K562 (cell line): ENCODE measurements at regions not wholly inside any gene's neighbourhood (a gene's known extent, or its start where the extent isn't known, plus 50 kb on each side); places are given as distances from the start of the nearest gene placed in this dataset.

Source experiments
- ATAC-seq: fragments of 200-7000 bp; cut with Tn5 transposase; 3 replicates; pipeline ENCODE4 v1.9.1; 2020; ENCODE audit warnings: moderate library complexity
- BruUV-seq: library from RNA; stranded (reverse); fragments of 400-500 nt; replicated peaks from 2 replicates; lab custom pipeline; 2021; lab: Mats Ljungman, UMichigan
- CTCF ChIA-PET: fragments of 300-600 bp; formaldehyde crosslinking; extraction: SDS; loops from one replicate; lab custom pipeline; 2021; ENCODE audit warnings: low intra/inter-chr PET ratio; lab: Yijun Ruan, JAX
- POLR2A ChIA-PET: fragments of 300-600, 350-650 bp; sonication (Branson Sonifier 250); formaldehyde crosslinking; extraction: SDS; loops from one replicate; lab custom pipeline; 2021; ENCODE audit warnings: antibody characterized with exemption, inconsistent platforms; lab: Yijun Ruan, JAX
- DNase-seq, 4 experiments: peaks; one replicate each; pipeline versions ENCODE4 v3.0.0 to v3.0.0-alpha.2; 2011 to 2018; ENCODE audit warnings: low spot score in 3 of 4, mixed read lengths in 3 of 4; ENCODE audit errors: extremely low read depth in 1 of 4
- FAIRE-seq: peaks from 2 replicates; lab custom pipeline; 2011; peaks lifted over from hg19 to GRCh38; lab: Jason Lieb, UNC
- H2AFZ ChIP-seq: 2 replicates; pipeline ENCODE4 v1.6.0; 2011; ENCODE audit warnings: low read depth, low read length, control low read depth, inconsistent platforms
- H3K27ac ChIP-seq: fragments of 200-600 bp; 3 replicates; pipeline ENCODE4 v1.8.0; 2011; ENCODE audit warnings: low read depth, mild to moderate bottlenecking, control low read depth, inconsistent platforms, low read length, moderate library complexity, mixed read lengths; ENCODE audit errors: extremely low read depth
- H3K27me3 ChIP-seq, 2 experiments: fragments of 300-600 bp in 1 of 2; 2 replicates in 1 of 2; 3 replicates in 1 of 2; pipeline versions ENCODE4 v1.6.0 to v1.8.0; 2011; ENCODE audit warnings: inconsistent platforms in 2 of 2, low read length in 2 of 2, mild to moderate bottlenecking in 1 of 2, mixed read lengths in 1 of 2, moderate library complexity in 1 of 2; ENCODE audit not compliant: control insufficient read depth in 2 of 2, insufficient read depth in 2 of 2
- H3K36me3 ChIP-seq: fragments of 300-600 bp; 3 replicates; pipeline ENCODE4 v1.8.0; 2011; ENCODE audit warnings: mild to moderate bottlenecking, low read length, inconsistent platforms; ENCODE audit not compliant: control insufficient read depth, insufficient read depth
- H3K4me1 ChIP-seq, 2 experiments: fragments of 200-600 bp in 1 of 2; replicated peaks in 1 of 2; 2 replicates in 1 of 2; 3 replicates in 1 of 2; pipeline versions ENCODE4 v1.5.1 to v1.8.0; 2011; ENCODE audit warnings: inconsistent platforms in 2 of 2, low read length in 2 of 2, mild to moderate bottlenecking in 1 of 2, mixed read lengths in 1 of 2, moderate library complexity in 1 of 2; ENCODE audit not compliant: control insufficient read depth in 2 of 2, insufficient read depth in 2 of 2
- H3K4me2 ChIP-seq: 2 replicates; pipeline ENCODE4 v1.6.1; 2011; ENCODE audit warnings: low read length, control low read depth, inconsistent platforms, mixed read lengths; ENCODE audit not compliant: insufficient read depth
- H3K4me3 ChIP-seq: fragments of 200-600 bp; sonication (generic), shearing (Covaris generic); 2 replicates; pipeline ENCODE4 v1.5.1; 2016; ENCODE audit warnings: control low read depth, inconsistent platforms
- H3K79me2 ChIP-seq: fragments of 200-600 bp; 3 replicates; pipeline ENCODE4 v1.8.0; 2011; ENCODE audit warnings: low read length, inconsistent platforms; ENCODE audit not compliant: control insufficient read depth, insufficient read depth
- H3K9ac ChIP-seq, 2 experiments: 2 replicates each; pipeline versions ENCODE4 v1.6.0 to v1.6.1; 2011; ENCODE audit warnings: low read depth in 2 of 2, low read length in 2 of 2, control low read depth in 1 of 2, inconsistent platforms in 1 of 2, mild to moderate bottlenecking in 1 of 2, mixed read lengths in 1 of 2; ENCODE audit not compliant: insufficient read depth in 1 of 2
- H3K9me1 ChIP-seq: one replicate; pipeline ENCODE4 v1.6.0; 2011; ENCODE audit warnings: inconsistent platforms, mild to moderate bottlenecking, low read length, moderate library complexity; ENCODE audit not compliant: control insufficient read depth, insufficient read depth
- H3K9me3 ChIP-seq: replicated peaks from 2 replicates; pipeline ENCODE4 v1.5.1; 2011; ENCODE audit warnings: low read depth, low read length, inconsistent platforms; ENCODE audit not compliant: control insufficient read depth, insufficient read depth
- H4K20me1 ChIP-seq: replicated peaks from 2 replicates; pipeline ENCODE4 v1.6.1; 2011; ENCODE audit warnings: low read length, inconsistent platforms, mixed read lengths; ENCODE audit not compliant: control insufficient read depth, insufficient read depth
- ATF7 ChIP-seq: fragments of 450-650 bp; IDR thresholded peaks from 2 replicates; pipeline ENCODE4 v1.7.1; 2014; ENCODE audit warnings: mild to moderate bottlenecking, moderate library complexity
- FOXJ2 ChIP-seq: fragments of 200-800 bp; sonication (Bioruptor generic); IDR thresholded peaks from 2 replicates; pipeline ENCODE4 v1.6.1; 2016; ENCODE audit warnings: missing genetic modification characterization, missing compliant biosample characterization
- NFXL1 ChIP-seq: fragments of 450-650 bp; formaldehyde crosslinking; IDR thresholded peaks from 2 replicates; pipeline ENCODE4 v1.4.0; 2021; ENCODE audit warnings: mild to moderate bottlenecking
- STAG1 ChIP-seq: sonication (generic); formaldehyde crosslinking; IDR thresholded peaks from 2 replicates; pipeline ENCODE4 v1.5.0; 2020; ENCODE audit warnings: missing genetic modification reagents, borderline replicate concordance
- TBL1XR1 ChIP-seq, 2 experiments: IDR thresholded peaks; 2 replicates each; pipeline ENCODE4 v1.6.1; 2012; ENCODE audit warnings: improper control_type of control experiment in 2 of 2, low read length in 2 of 2, mild to moderate bottlenecking in 1 of 2
- TCFL5 ChIP-seq: fragments of 250-450 bp; sonication (Bioruptor Pico); conservative IDR thresholded peaks from 2 replicates; pipeline ENCODE4 v1.6.1; 2021; ENCODE audit warnings: mild to moderate bottlenecking, moderate library complexity, matching md5 sums
- TEAD1 ChIP-seq, 2 experiments: fragments of 450-650 bp in 1 of 2; sonication (generic) in 1 of 2; formaldehyde crosslinking; IDR thresholded peaks; 2 replicates each; pipeline versions ENCODE4 v1.4.0 to v1.8.0; 2020 to 2022; ENCODE audit warnings: mild to moderate bottlenecking in 2 of 2, missing genetic modification reagents in 1 of 2
- TSC22D4 ChIP-seq: fragments of 450-650 bp; IDR thresholded peaks from 2 replicates; pipeline ENCODE4 v1.6.1; 2016; ENCODE audit warnings: missing genetic modification characterization, missing biosample characterization, control low read depth
- ZNF175 ChIP-seq: fragments of 200-800 bp; sonication (Bioruptor generic); IDR thresholded peaks from 2 replicates; pipeline ENCODE4 v1.6.1; 2016; ENCODE audit warnings: low read depth, mild to moderate bottlenecking, missing genetic modification characterization, missing compliant biosample characterization
- ZNF57 ChIP-seq: fragments of 450-650 bp; formaldehyde crosslinking; IDR thresholded peaks from 2 replicates; pipeline ENCODE4 v1.4.0; 2020; ENCODE audit warnings: mild to moderate bottlenecking, moderate library complexity
- ZNF764 ChIP-seq: fragments of 250-450 bp; sonication (Bioruptor Pico); IDR thresholded peaks from 2 replicates; pipeline ENCODE4 v1.4.0; 2020; ENCODE audit warnings: low read depth, mild to moderate bottlenecking, moderate library complexity
- WGBS: fragments of 100-300 bp; shearing (Covaris generic); methylation state at CpG from one replicate; pipeline ENCODE4 v1.1.6; 2016; ENCODE audit warnings: low coverage, mixed read lengths; ENCODE audit not compliant: insufficient coverage; ENCODE audit errors: missing lambda C conversion rate; 5-methylcytosine and 5-hydroxymethylcytosine counted together
- in situ Hi-C: fragments of 300-500 bp; cut with MboI; formaldehyde crosslinking; loops from 4 replicates; pipeline ENCODE4 v1.15.0; 2018; ENCODE audit warnings: inconsistent platforms, mixed read lengths
- intact Hi-C: fragments of 100-400 bp; cut with micrococcal nuclease; formaldehyde crosslinking; loops from 2 replicates; pipeline ENCODE4 v1.14.2; 2022
- TF ChIP-seq, protein P1 (sequence below): fragments of 250-450 bp; sonication (Bioruptor Pico); IDR thresholded peaks from 2 replicates; pipeline ENCODE4 v1.8.0; 2022; ENCODE audit warnings: inconsistent platforms, mild to moderate bottlenecking, moderate library complexity, borderline replicate concordance

DNA sequence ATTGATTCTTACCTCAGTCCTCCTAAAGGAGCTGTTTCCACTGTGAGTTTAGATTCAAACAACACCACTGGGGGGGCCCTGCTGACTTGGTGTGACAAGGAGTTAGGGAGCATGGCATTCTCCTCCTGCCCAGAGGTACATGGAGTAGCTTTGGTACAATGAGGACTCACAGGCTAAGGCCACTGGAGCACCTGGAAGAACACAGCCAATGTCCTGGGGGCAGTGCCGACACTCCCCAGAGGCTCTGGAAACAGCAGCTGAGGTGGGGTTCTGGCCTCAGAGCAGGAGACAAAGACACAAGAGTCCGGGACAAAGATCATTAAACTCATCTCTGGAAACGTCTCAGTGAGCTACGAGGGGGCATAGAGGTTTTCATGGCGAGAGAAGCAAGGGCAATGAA lies 69.7 kb upstream of the POMGNT2 start:
- H3K9me3 ChIP-seq: no peaks in the 10 kb centered on the region
- peaks cover 8 to 37% of the 10 kb centered on the region in 2 experiments for H3K27me3 ChIP-seq
- FAIRE-seq (no peak), ATAC-seq (no peak), DNase-seq (no peak)
- H3K4me3 ChIP-seq: no peak overlapping the region
- in situ Hi-C loops: no loop called here
- H2AFZ ChIP-seq: no peak overlapping the region
- intact Hi-C loops: no loop called here
- no peak overlapping the region for H3K4me2 ChIP-seq
- ChIA-PET CTCF (no interaction called here), POLR2A (interaction anchor here (0.6 to 0.9 kb wide), 4 partner anchors 13 to 921 kb away, joined by 3 to 4 read pairs (median 3); no protein-coding TSS in a partner anchor)
- no TSS peak for BruUV-seq
- no peaks in the 10 kb centered on the region for H4K20me1 ChIP-seq
- H3K4me1 ChIP-seq: no peaks in the 10 kb centered on the region
- H3K9me1 ChIP-seq: no peaks in the 10 kb centered on the region
- WGBS: 0% methylated on average over 5 of the region's 5 CpGs
- no peaks in the 10 kb centered on the region for H3K36me3 ChIP-seq
- no peak overlapping the region for H3K27ac ChIP-seq
- H3K79me2 ChIP-seq: no peaks in the 10 kb centered on the region
- TF ChIP-seq ZNF175 (CRISPR knock-in tag) (no peak), TCFL5 (CRISPR knock-in tag) (no peak), ZNF57 (CRISPR knock-in tag) (no peak), FOXJ2 (tag) (no peak), ZNF764 (no peak), TBL1XR1 (IDR thresholded peaks at IDR 0.05; ENCODE audit: low read length in 2 of 2) (no peak), TSC22D4 (tag) (no peak), STAG1 (CRISPR knock-in tag) (no peak), TEAD1 (CRISPR knock-in tag; IDR thresholded peaks at IDR 0.05) (no peak), NFXL1 (CRISPR knock-in tag) (no peak), ATF7 (no peak)
- TF ChIP-seq, protein P1, sequence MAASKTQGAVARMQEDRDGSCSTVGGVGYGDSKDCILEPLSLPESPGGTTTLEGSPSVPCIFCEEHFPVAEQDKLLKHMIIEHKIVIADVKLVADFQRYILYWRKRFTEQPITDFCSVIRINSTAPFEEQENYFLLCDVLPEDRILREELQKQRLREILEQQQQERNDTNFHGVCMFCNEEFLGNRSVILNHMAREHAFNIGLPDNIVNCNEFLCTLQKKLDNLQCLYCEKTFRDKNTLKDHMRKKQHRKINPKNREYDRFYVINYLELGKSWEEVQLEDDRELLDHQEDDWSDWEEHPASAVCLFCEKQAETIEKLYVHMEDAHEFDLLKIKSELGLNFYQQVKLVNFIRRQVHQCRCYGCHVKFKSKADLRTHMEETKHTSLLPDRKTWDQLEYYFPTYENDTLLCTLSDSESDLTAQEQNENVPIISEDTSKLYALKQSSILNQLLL (CRISPR knock-in tag): no peak
- H3K9ac ChIP-seq: no peak overlapping the region
